Jurkat, Clone E6-1 (cell line): ENCODE measurements at regions not wholly inside any gene's neighbourhood (a gene's known extent, or its start where the extent isn't known, plus 50 kb on each side); places are given as distances from the start of the nearest gene placed in this dataset.
"Not testable (repeated sequence)": the region's sequence is repeated elsewhere in the genome, so short reads cannot be mapped to it uniquely, and the experiment has no call there.

Source experiments
- DNase-seq: peaks from one replicate; pipeline ENCODE4 v3.0.0-alpha.2; 2011; ENCODE audit warnings: low read depth, low spot score
- H3K4me3 ChIP-seq: 2 replicates; pipeline ENCODE4 v1.5.1; 2011; ENCODE audit warnings: mild to moderate bottlenecking, low read length, control low read depth, moderate library complexity

- DNase-seq, H3K4me3 ChIP-seq: not testable (repeated sequence)
These were observed 180.2 kb upstream of the ERCC4 start for GRCh38 chr16:13739621-13740373.

GRCh38 chr16:13742928-13743327, 177.0 kb upstream of the ERCC4 start:
- H3K4me3 ChIP-seq = no peak overlapping the region
- DNase-seq = no peak

GRCh38 chr16:13743571-13743970, 176.4 kb upstream of the ERCC4 start:
- H3K4me3 ChIP-seq = no peak overlapping the region
- no peak for DNase-seq

- DNase-seq = no peak
- H3K4me3 ChIP-seq = no peak overlapping the region
These were observed 163.4 kb upstream of the ERCC4 start for GRCh38 chr16:13756411-13757140.

GRCh38 chr16:13766334-13766733, 153.6 kb upstream of the ERCC4 start:
- DNase-seq = no peak
- no peak overlapping the region for H3K4me3 ChIP-seq

- no peak overlapping the region for H3K4me3 ChIP-seq
- no peak for DNase-seq
These were observed 152.7 kb upstream of the ERCC4 start for GRCh38 chr16:13767215-13767614.

- H3K4me3 ChIP-seq = no peak overlapping the region
- no peak for DNase-seq
These were observed 151.5 kb upstream of the ERCC4 start for GRCh38 chr16:13768471-13768870.

- no peak overlapping the region for H3K4me3 ChIP-seq
- no peak for DNase-seq
These were observed 149.5 kb upstream of the ERCC4 start for GRCh38 chr16:13770436-13770835.

GRCh38 chr16:13772782-13773181, 147.2 kb upstream of the ERCC4 start:
- DNase-seq = no peak
- no peak overlapping the region for H3K4me3 ChIP-seq

- no peak for DNase-seq
- no peak overlapping the region for H3K4me3 ChIP-seq
These were observed 140.3 kb upstream of the ERCC4 start for GRCh38 chr16:13779676-13780075.

GRCh38 chr16:13780406-13781168, 139.4 kb upstream of the ERCC4 start:
- no peak for DNase-seq

GRCh38 chr16:13781169-13781564, 138.8 kb upstream of the ERCC4 start:
- no peak for DNase-seq

More at GRCh38 chr16:13780406-13781168, 139.4 kb upstream of the ERCC4 start:
- H3K4me3 ChIP-seq = no peak overlapping the region

GRCh38 chr16:13781575-13782338, 138.2 kb upstream of the ERCC4 start:
- no peak for DNase-seq
- H3K4me3 ChIP-seq = no peak overlapping the region

More at GRCh38 chr16:13781169-13781564, 138.8 kb upstream of the ERCC4 start:
- H3K4me3 ChIP-seq = no peak overlapping the region

- no peak overlapping the region for H3K4me3 ChIP-seq
- no peak for DNase-seq
These were observed 128.9 kb upstream of the ERCC4 start for GRCh38 chr16:13791095-13791494.

GRCh38 chr16:13793841-13794409, 126.0 kb upstream of the ERCC4 start:
- no peak for DNase-seq
- H3K4me3 ChIP-seq = no peak overlapping the region

- no peak overlapping the region for H3K4me3 ChIP-seq
- DNase-seq = no peak
These were observed 124.8 kb upstream of the ERCC4 start for GRCh38 chr16:13795131-13795530.

GRCh38 chr16:13797718-13798117, 122.2 kb upstream of the ERCC4 start:
- DNase-seq = no peak
- H3K4me3 ChIP-seq = no peak overlapping the region

- no peak for DNase-seq
- no peak overlapping the region for H3K4me3 ChIP-seq
These were observed 121.7 kb upstream of the ERCC4 start for GRCh38 chr16:13798211-13798610.

GRCh38 chr16:13803974-13804373, 116.0 kb upstream of the ERCC4 start:
- no peak overlapping the region for H3K4me3 ChIP-seq
- no peak for DNase-seq
